Body of pancreas (tissue), 4 donors: ENCODE measurements at regions not wholly inside any gene's neighbourhood (a gene's known extent, or its start where the extent isn't known, plus 50 kb on each side); places are given as distances from the start of the nearest gene placed in this dataset.

ENCODE experiments used
- ATAC-seq: fragments of 150-250 bp; one replicate; pipeline ENCODE4 v1.9.1; 2016
- DNase-seq, 4 donors: peaks; one replicate each; pipeline ENCODE4 v3.0.0-alpha.2; 2019
- H3K27ac ChIP-seq, 4 donors: fragments of 200-600 bp; sonication (generic); 1 replicate in 3 of 4; 2 replicates in 1 of 4; pipeline versions ENCODE4 v1.5.1 to v1.6.1; 2016 to 2019; ENCODE audit warnings: mild to moderate bottlenecking in 1 of 4, mixed read lengths in 1 of 4, moderate library complexity in 1 of 4
- H3K27me3 ChIP-seq, 2 donors: fragments of 200-600 bp; sonication (generic); one replicate each; pipeline ENCODE4 v1.6.0; 2016; ENCODE audit warnings: mild to moderate bottlenecking in 1 of 2
- H3K36me3 ChIP-seq, 2 donors: fragments of 200-600 bp; sonication (generic); replicated peaks in 1 of 2; 2 replicates each; pipeline ENCODE4 v1.5.1; 2016; ENCODE audit warnings: low read depth in 2 of 2; ENCODE audit not compliant: insufficient read depth in 1 of 2
- H3K4me1 ChIP-seq: fragments of 200-600 bp; sonication (generic); one replicate; pipeline ENCODE4 v1.6.0; 2016
- H3K4me3 ChIP-seq, 2 donors: fragments of 200-600 bp; sonication (generic); 1 replicate in 1 of 2; 2 replicates in 1 of 2; pipeline ENCODE4 v1.5.1; 2016 to 2019
- H3K9me3 ChIP-seq, 3 donors: fragments of 200-600 bp; sonication (generic); 1 replicate in 2 of 3; 2 replicates in 1 of 3; pipeline ENCODE4 v1.5.1; 2016
- POLR2A ChIP-seq, 3 donors: fragments of 450-650 bp; IDR thresholded peaks; one replicate each; pipeline ENCODE4 v1.6.1; 2016; ENCODE audit warnings: antibody characterized with exemption in 3 of 3, mild to moderate bottlenecking in 2 of 3
- WGBS, 2 donors: methylation state at CpG; one replicate each; pipeline ENCODE4 v1.1.5; 2017; 5-methylcytosine and 5-hydroxymethylcytosine counted together
- intact Hi-C: fragments of 100-400 bp; cut with DNase I; formaldehyde crosslinking; loops from one replicate; pipeline ENCODE4 v1.15.1; 2023
- TF ChIP-seq, protein P1 (sequence below), 7 experiments: fragments of 450-650 bp in 4 of 7; fragments of 200-600 bp in 3 of 7; sonication (generic) in 3 of 7; IDR thresholded peaks; one replicate each; pipeline ENCODE4 v1.5.1; 2016 to 2019; ENCODE audit warnings: antibody characterized with exemption in 7 of 7

DNA sequence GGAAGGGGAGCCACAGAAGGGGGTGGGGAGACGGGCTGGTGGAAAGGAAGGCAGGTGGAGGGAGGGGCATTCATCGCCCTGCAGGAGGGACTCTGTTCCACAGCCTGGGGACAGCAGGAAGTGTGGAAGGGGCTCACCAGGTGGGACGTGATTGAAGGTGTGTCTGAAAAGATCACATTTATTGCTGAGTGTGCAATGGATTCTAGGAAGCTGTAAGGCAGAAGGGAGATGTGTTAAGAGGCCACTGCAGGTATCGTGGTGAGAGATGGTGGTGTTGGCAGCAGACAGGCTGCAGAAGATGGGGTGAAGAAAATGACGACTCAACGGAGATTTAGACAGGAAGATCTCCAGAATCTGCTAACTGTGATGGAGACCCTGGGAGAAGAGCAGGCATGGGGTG is 537.4 kb downstream of the MN1 start:
- no peak for TF ChIP-seq POLR2A (IDR thresholded peaks at IDR 0.05)
- TF ChIP-seq, protein P1, sequence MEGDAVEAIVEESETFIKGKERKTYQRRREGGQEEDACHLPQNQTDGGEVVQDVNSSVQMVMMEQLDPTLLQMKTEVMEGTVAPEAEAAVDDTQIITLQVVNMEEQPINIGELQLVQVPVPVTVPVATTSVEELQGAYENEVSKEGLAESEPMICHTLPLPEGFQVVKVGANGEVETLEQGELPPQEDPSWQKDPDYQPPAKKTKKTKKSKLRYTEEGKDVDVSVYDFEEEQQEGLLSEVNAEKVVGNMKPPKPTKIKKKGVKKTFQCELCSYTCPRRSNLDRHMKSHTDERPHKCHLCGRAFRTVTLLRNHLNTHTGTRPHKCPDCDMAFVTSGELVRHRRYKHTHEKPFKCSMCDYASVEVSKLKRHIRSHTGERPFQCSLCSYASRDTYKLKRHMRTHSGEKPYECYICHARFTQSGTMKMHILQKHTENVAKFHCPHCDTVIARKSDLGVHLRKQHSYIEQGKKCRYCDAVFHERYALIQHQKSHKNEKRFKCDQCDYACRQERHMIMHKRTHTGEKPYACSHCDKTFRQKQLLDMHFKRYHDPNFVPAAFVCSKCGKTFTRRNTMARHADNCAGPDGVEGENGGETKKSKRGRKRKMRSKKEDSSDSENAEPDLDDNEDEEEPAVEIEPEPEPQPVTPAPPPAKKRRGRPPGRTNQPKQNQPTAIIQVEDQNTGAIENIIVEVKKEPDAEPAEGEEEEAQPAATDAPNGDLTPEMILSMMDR (IDR thresholded peaks at IDR 0.05) = no peak
- H3K4me3 ChIP-seq = no peak overlapping the region
- H3K4me1 ChIP-seq = no peaks in the 10 kb centered on the region
- intact Hi-C loops = no loop called here
- ATAC-seq (no peak), DNase-seq (no peak)
- no peaks in the 10 kb centered on the region for H3K36me3 ChIP-seq
- WGBS, 2 donors = 57 to 61% methylated on average over 6 of the region's 6 CpGs
- no peaks in the 10 kb centered on the region for H3K9me3 ChIP-seq
- H3K27me3 ChIP-seq = no peaks in the 10 kb centered on the region
- H3K27ac ChIP-seq = no peak overlapping the region

DNA sequence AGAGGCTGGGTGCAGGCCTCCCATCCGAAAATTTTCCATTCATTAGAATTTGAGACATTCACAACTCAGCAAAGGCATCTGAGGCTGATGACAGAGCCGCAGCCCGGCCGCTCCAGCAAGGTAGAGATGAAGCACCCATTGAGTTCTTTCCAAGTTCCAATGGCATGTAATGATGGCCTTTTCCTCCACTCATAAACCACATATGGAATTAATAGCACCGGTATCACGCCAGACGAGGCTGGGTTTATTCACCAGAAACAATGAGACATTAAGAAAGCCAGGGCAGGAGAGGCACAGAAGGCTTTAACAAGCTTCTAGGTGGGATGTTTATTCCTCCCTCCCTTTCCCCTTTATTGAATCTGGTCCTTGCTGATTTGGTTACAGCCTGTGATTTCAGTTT is 534.4 kb downstream of the MN1 start:
- Histone ChIP-seq H3K27me3 (no peaks in the 10 kb centered on the region), H3K36me3 (no peaks in the 10 kb centered on the region), H3K4me1 (no peaks in the 10 kb centered on the region), H3K9me3 (no peaks in the 10 kb centered on the region), H3K4me3 (no peak overlapping the region), H3K27ac (no peak overlapping the region)
- WGBS, 2 donors = 89 to 94% methylated on average over 7 of the region's 7 CpGs
- no peak for TF ChIP-seq POLR2A (IDR thresholded peaks at IDR 0.05)
- TF ChIP-seq, protein P1 (IDR thresholded peaks at IDR 0.05) = no peak
- intact Hi-C loops = no loop called here
- DNase-seq (no peak), ATAC-seq (no peak)

DNA sequence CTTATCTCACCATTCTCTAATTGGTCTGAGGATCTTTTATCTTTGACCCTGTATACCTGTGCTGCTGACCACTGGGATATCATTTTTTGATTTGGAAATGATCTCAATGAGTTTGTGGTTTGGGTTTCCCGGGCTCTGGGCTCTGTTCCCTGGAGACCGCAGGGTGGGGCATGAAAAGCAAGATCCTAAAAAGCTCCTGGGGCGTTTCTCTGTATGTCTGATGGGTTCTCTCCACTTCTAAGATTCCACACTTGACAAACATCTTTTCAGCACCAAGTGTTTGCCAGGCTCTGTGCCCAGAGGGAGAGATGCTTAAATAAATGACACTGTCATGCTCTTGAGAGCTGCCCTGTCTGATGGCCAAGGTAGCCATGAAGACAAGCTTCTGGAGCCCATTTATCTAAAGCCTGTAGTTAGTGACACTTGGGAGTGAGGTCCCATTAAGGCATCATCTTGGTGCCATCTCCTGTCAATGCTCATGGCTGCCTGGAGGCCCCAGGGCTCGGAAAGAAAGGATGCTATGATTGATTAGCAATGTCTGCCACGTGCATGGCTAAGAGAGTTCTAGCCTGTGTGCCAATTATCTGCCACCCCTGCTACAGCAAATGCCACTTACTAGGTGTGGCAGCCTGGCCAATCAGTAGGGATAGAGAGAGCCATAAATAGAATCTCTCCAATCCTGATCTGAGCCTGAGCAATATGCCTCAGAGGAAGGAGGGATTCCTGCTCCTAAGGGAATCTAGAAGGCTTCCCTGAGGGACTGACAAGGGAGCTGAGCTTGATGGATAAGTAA is 531.6 kb downstream of the MN1 start:
- TF ChIP-seq POLR2A (IDR thresholded peaks at IDR 0.05) = no peak
- TF ChIP-seq, protein P1 (IDR thresholded peaks at IDR 0.05) = no peak
- 55 to 59% methylated on average over 3 to 5 of the region's 5 CpGs for WGBS, 2 donors
- Histone ChIP-seq H3K4me1 (no peaks in the 10 kb centered on the region), H3K27me3 (no peaks in the 10 kb centered on the region), H3K27ac (no peak overlapping the region), H3K9me3 (no peaks in the 10 kb centered on the region), H3K36me3 (no peaks in the 10 kb centered on the region), H3K4me3 (no peak overlapping the region)
- DNase-seq = no peak
- no peak for ATAC-seq
- intact Hi-C loops = no loop called here

DNA sequence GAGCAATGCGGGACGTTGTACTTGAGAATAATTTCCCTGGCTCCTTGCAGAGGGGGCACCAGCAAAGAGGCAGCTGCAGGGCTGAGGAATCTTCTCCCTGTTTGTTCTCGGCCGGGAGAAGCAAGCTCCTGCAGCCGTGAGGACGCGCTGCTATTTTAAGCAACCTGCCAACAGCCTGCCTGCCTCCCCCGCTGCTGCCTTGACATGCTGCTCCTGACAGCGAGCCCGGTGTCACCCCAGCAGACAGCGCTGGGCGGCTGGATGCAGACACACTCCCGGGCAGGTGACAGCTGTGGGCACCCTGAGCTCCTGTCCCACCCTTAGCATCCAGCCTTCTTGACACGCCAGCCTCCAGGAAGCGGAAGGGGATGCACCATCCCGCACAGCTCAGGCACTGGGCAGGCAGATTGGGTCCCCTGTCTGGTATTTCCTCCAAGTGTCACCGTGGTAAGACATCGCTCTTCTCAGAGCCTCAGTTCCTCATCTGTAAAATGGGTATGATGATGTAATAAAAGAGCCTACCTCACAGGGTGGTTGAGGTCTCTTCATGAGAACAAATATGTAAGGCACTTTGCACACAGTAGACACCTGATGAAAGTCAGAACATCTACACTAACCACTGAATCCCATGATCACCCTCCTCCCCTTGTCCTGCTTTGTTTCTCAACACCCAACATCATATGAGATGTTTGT is 530.6 kb downstream of the MN1 start:
- H3K9me3 ChIP-seq = no peaks in the 10 kb centered on the region
- TF ChIP-seq POLR2A (IDR thresholded peaks at IDR 0.05) = no peak
- TF ChIP-seq, protein P1 (IDR thresholded peaks at IDR 0.05) = no peak
- DNase-seq (no peak), ATAC-seq (no peak)
- no peaks in the 10 kb centered on the region for H3K36me3 ChIP-seq
- H3K27me3 ChIP-seq = no peaks in the 10 kb centered on the region
- intact Hi-C loops = no loop called here
- H3K4me1 ChIP-seq = no peaks in the 10 kb centered on the region
- 31 to 41% methylated on average over 17 to 18 of the region's 18 CpGs for WGBS, 2 donors
- H3K27ac ChIP-seq = no peak overlapping the region
- no peak overlapping the region for H3K4me3 ChIP-seq
